ENCODE measurements at regions not wholly inside any gene's neighbourhood (a gene's known extent, or its start where the extent isn't known, plus 50 kb on each side); places are given as distances from the start of the nearest gene placed in this dataset.

- no peak for DNase-seq (ENCODE audit: low spot score)
Observed at GRCh38 chr2:128450211-128451024, 131.8 kb upstream of the HS6ST1 start.

GRCh38 chr2:128451084-128452023 lies 132.7 kb upstream of the HS6ST1 start:
- no peak for DNase-seq (ENCODE audit: low spot score)

- DNase-seq (ENCODE audit: low spot score): no peak
Observed at GRCh38 chr2:128452024-128452411, 133.3 kb upstream of the HS6ST1 start.

DNA sequence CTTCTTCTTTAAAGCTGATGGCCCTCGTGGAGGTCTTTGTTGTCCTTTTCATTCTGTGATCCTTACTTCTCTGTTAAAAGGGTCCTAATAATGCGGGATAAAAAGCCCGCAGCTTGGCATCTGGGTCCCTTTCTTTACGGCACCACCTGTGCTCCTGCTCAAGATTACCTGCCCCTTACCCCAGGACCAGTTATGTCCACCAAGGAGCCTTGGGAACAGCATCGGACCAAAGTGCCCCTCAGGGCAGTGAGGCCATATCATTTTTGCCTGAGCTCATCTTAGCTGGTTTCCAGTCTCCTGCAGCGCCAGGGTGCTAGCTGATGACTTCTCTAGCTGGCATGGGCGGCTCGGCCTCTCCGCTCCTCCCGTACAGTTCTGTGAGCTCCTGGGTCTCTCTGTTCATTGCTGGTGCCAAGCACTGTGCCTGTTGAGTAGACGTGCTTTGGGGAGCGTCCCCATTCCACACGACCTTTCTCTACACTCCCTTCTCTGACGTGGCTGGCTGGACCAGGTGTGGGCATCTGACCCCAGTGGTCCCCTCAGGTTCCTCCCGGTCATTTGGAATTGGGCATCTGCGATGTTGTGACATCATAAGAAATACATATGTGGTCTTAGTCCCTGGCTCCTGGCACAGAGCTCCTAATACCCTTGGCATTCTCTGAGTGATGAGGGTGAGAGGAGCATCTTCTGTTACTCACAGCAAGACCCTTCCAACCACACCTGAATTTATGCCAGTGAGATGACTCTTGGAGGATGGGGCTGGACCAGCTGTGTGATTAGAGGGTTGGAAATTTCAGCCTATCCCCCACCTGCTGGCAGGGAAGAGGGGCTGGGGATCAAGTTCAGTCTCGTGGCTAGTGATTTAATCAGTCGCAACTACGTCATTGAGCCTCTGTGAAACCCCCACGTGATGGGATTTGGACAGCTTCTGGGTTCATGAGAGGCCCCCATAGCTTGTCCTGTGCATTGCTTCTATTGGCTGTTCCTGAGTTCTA lies 134.2 kb upstream of the HS6ST1 start:
- no peak for DNase-seq (ENCODE audit: low spot score)

DNA sequence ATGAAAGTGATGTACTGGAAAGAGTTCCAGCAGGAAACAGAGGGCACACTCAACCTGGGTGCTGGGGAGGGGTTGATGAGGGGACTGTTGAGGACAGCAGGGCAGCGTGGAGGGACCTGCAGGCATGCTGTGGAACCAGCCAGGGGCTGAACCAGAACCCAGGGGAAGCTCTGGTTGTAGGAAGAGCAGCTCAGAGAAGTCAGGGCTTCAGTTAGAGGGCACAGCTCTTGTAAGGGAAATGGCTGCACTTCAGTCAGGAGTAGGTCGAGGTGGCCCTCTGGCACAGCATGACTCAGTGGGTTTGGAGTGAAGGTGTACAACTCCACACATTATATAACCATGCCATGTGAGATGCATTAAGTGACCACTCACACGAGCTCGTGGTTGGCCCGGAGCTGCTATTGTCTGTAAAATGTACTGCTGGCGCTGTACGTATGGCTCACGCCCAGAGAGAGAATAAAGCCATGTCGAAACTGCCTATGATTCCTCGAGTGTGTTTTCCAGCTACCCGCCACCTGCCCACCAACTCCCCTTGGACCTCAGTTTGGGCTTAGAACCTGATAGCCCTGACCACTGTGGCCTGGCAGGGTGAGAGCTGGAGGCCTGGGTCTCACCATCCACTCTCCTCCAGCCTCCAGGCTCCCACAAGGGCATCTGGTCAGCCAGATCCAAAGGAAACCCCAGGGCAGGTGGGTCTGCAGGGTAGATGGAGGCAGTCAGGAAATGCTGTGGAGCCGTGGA lies 136.5 kb upstream of the HS6ST1 start:
- no peak for DNase-seq (ENCODE audit: low spot score)

DNA sequence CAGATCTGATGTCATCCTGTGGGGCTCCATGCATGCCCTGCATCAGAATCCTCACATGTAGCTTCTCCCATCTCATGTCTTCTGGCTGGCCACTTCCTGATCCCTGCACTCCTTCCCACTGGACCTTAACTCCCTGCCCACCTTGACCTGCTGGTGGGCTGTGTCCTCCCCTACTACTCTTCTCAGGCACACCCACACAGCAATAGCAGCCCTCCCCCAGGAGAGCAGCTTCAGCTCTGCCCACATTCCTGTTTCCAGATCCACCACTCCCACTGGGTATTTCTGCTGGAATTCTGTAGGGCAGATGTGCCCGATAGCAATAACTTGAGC lies 137.0 kb upstream of the HS6ST1 start:
- DNase-seq (ENCODE audit: low spot score): no peak

DNA sequence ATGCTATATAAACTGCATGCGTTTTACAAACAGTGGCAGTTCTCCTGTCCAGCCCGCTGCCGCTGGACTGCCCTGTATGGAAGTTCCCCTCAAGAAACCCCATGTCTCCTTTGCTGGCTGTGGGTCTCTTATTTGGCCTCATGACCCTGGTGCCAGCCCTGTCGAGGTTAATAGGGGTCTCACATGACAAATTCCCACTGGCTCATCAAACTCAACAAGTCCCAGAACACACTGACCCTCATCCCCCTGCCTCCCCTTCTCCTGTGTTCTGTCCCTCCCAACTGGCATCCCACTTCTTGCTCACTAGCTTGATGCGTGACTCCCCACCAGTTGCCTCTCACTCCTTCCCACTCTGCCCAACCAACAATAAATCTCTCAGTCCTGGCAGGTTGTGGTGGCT lies 137.6 kb upstream of the HS6ST1 start:
- DNase-seq (ENCODE audit: low spot score): no peak

- no peak for DNase-seq (ENCODE audit: low spot score)
Observed at GRCh38 chr2:128457006-128457604, 138.4 kb upstream of the HS6ST1 start.

DNA sequence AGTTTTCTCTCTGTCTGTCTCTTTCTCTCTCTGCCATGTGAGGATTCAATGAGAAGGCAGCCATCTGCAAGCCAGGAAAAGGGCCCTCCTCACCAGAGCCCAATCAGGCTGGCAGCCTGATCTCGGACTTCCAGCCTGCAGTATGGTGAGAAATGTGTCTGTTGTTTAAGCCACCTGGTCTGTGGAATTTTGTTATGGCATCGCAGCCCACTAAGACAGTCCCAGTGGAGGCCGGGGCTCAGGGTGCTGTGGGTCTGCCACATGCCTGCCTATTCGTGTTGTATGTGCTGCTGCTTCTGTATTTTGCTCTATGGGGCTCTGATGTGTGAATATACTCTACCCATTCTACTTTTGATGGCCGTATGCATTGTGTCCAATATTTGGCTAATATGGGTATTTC lies 139.0 kb upstream of the HS6ST1 start:
- DNase-seq (ENCODE audit: low spot score): no peak

GRCh38 chr2:128458505-128458904 lies 139.8 kb upstream of the HS6ST1 start:
- DNase-seq (ENCODE audit: low spot score): no peak

GRCh38 chr2:128464456-128464855 lies 145.8 kb upstream of the HS6ST1 start:
- no peak for DNase-seq (ENCODE audit: low spot score)

DNA sequence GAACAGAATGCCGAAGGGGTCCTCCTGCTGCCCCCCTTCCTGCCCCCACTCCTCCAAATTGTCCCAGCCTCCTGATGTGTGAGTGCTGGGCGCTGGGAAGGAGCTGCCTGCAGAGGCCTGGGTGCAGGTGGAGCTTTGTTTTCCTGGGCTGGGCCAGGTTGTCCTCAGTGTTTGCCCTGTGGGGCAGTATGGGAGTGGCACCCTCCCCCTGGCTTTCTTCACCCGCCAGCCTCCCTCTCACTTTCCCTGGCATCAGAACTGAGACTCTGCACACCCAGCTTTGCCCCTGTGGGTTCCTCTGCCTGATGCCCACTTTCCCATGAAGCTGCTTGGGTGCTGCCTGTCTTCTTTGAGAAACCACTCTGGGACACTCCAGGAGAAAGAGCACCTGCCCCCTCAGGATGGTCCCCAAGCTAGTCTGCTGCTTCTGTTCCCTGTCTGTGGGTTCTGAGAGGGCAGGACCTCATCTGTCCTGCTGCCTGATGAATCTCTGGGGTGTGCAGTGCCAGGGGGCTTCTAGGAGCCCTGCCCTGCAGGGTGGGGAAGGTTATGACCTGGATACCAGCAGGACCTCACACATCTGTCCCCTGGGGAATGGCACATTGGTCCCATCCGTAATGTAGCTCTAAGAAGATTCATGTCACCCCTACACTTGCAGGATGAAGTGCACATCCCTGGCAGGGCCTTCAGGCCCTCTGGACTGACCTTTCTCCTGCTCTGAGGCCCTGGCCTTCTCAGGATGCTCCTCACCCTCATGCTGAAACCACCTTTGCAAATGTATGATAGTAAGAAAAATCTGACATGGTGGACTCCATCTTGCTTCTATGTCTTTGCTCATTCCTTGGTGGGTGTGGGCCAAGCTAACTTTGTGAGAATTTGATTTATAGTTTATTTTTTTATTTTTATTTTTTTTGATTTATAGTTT lies 146.8 kb upstream of the HS6ST1 start:
- DNase-seq (ENCODE audit: low spot score): no peak

DNA sequence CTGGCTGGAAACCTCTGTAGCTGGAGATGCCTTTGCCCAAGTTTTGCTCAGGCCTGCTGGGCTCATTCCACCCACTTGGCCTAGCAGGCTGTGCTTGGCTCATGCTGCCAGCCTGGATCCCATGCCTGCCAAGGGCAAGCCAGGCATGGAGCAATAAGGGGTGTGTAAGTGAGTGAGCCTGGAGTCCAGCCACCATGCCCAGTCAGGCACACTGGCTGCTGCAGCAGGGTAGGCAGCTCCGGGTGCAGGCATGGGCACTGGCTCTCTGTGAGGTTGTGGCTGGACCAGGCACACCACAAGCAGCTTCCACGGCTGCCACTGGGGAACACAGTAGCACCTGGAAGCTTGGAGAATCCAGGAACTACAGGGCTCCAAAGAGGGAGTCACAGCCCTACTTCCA lies 147.7 kb upstream of the HS6ST1 start:
- no peak for DNase-seq (ENCODE audit: low spot score)

DNA sequence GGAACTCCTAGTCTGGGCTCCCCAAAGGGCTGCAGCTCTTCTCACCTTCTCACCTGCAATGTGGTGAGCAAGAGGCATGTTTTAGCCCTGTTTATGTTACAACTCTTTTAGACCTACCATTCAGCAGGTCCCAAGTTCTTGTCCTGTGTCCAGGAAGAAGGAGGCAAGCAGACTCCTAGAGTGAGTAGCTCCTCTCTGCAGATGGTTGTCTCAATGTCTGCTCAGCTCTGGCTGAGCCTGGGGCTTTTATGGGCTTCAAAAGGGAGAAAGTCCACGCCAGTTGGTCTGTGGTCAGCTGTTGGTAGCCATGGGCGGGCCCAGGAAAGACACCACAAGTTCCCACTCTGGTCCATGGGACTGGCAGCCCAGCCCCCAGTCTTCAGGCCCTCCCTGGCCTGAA lies 148.1 kb upstream of the HS6ST1 start:
- no peak for DNase-seq (ENCODE audit: low spot score)

GRCh38 chr2:128467321-128467969 lies 148.8 kb upstream of the HS6ST1 start:
- no peak for DNase-seq (ENCODE audit: low spot score)

- DNase-seq (ENCODE audit: low spot score): no peak
Observed at GRCh38 chr2:128468186-128468920, 149.7 kb upstream of the HS6ST1 start.

DNA sequence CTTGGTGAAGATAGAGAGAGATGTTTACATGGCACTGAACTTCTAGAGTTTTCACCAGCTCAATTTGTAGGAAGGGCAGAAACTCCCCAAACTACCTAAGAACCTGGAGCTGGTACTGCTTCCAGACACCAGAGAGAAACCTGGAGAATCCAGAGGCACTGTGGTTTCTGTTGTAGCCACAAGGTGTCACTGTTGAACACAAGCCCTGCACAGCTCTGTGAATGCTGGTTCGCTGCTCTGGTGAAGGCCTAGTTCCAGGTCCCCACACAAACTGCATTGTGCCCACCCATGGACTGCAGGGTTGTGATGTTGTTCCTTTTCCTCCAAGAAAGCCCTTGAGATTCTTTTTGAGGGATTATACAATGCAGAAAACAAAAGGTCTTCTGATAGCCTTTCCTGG lies 150.5 kb upstream of the HS6ST1 start:
- no peak for DNase-seq (ENCODE audit: low spot score)

DNA sequence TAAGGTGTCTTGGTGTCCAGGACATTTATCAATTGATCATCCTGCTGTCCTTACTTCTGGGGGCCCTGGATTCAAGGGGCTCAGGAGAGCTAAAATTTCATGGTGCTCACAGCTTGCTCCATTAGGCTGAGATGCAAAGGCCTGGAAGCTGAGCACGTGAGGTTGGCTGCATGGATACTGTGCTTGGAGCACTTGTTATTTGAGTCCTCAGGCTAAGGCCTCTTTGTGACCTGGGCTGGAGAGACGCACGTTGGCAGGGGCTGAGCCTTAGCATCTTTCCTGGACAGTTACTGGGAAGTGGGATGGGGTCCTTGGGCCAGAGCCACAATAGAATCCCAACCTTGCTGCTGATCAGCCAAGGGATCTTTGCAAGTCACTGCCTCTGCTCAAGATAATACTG lies 151.2 kb upstream of the HS6ST1 start:
- no peak for DNase-seq (ENCODE audit: low spot score)

GRCh38 chr2:128472789-128473174 lies 154.1 kb upstream of the HS6ST1 start:
- no peak for DNase-seq (ENCODE audit: low spot score)
